ENCODE measurements at regions not wholly inside any gene's neighbourhood (a gene's known extent, or its start where the extent isn't known, plus 50 kb on each side); places are given as distances from the start of the nearest gene placed in this dataset.

- no peak for DNase-seq (ENCODE audit: low read depth)
These were observed 823.2 kb downstream of the TLE1 start for GRCh38 chr9:80866121-80866520.

- no peak for DNase-seq (ENCODE audit: low read depth)
These were observed 846.3 kb downstream of the TLE1 start for GRCh38 chr9:80843028-80843427.

GRCh38 chr9:80842389-80842788 is 847.0 kb downstream of the TLE1 start:
- no peak for DNase-seq (ENCODE audit: low read depth)

DNA sequence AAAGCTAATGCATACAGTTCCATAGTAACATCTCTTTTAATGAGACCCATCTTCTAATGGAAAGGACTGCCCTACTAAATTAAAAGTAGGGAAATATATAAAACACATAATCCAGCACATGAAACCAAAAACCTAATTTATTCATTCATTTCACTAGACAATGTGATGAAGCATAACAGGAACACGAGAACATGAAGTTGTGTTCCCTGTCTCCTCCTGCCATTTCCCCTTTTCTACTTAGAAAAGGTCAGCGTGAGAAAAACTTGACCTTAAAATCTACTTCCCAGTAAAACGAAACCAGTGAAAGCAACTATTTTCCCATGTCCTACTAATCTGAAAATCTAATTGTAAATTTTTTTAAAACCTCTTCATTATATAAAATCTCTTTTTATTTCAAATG is 847.5 kb downstream of the TLE1 start:
- no peak for DNase-seq (ENCODE audit: low read depth)

DNA sequence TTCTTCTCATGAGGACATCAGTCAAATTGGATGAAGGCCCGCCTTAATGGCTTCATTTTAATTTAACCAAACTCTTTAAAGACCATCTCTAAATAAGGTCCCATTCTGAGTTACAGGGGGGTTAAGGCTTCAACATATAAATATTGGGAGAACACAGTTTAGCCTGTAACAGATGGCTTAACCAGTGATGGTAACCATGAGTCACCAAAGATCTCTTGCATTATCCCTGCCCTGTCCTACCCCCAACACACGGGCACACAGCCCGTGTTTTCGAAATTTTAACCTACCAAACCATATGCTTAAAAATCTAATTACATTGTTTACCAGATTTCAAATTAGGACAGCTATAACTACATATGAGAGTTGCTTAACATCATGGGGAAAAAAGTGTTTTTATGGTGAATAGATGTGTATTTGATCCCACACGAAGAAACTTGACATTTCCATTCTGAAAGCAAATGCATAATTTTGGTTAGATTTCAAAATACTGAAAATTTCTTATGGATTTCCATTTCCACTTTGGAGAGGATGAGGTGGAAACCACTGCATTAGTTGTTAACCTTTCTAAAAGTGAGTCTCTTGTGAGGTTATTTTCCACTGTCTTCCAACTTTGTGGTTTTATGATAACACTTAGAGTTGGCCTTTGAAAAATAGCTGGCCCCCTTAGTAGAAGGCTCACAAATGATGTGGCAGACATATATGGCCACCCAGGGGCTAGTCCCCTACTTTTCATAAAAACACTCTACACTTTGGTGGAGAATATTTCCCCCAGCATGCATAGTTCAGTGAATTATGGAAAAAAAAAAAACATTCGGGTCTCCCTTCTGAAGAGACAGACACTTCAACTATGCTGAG is 849.3 kb downstream of the TLE1 start:
- peak; percentile 52 for DNase-seq (ENCODE audit: low read depth)

- no peak for DNase-seq (ENCODE audit: low read depth)
These were observed 853.3 kb downstream of the TLE1 start for GRCh38 chr9:80836013-80836412.

- DNase-seq (ENCODE audit: low read depth): no peak
These were observed 857.6 kb downstream of the TLE1 start for GRCh38 chr9:80831751-80832150.

GRCh38 chr9:80811656-80812055 is 877.7 kb downstream of the TLE1 start:
- DNase-seq (ENCODE audit: low read depth): no peak

DNA sequence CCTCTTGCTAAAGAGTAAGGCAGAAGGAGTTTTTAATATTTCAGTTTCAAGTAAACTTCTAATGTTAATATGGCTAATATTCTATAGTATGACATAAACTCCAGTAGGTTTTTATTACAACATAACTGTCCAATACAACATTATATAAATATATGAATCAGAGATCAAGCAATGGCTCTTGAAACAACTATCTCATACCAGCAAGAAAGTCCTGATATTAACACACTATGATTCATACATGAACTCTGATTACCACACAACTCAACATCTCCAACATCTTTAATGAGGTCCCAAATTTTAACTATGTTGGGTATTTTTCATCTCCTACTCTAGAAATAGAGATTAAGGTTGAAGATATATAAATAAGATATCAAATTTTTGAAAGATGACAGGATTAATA is 878.3 kb downstream of the TLE1 start:
- DNase-seq (ENCODE audit: low read depth): peak; percentile 31

DNA sequence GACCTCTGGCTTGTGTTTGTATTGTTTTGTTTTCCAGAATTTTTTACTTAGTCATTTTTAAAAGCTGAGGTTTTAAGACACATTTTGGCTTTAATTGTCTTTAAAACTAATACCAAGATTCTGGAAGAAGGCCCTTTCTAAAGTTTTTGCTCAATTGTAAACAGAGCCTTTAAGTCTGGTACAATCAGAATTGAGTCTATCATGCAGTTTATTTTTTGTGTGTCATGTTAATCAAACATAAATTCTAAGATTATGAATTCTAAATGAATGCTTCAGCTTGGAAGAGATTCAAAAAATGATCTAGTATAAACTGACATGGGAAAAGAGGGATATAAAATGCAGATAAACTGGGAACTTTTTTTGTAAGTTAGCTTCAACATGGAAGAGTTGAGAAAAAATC is 882.7 kb downstream of the TLE1 start:
- no peak for DNase-seq (ENCODE audit: low read depth)

DNA sequence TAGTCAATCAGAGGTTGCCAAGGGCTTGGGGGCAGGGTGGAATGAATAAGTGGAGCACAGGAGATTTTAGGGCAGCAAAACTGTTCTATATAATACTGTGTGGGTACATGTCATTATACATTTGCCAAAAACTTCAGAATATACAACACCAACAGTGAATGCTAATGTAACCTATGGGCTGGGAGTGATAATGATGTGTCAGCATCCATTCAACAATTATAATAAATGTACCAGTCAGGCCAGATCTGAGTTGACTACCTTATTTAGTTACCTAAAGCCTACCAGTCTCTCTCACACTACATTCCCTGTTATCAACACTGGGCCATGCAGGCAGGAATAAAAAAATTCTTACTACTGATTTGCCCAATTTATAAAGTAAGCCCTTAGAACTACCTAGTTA is 884.5 kb downstream of the TLE1 start:
- no peak for DNase-seq (ENCODE audit: low read depth)

GRCh38 chr9:80797831-80798688 is 891.3 kb downstream of the TLE1 start:
- DNase-seq (ENCODE audit: low read depth): peak; percentile 92

DNA sequence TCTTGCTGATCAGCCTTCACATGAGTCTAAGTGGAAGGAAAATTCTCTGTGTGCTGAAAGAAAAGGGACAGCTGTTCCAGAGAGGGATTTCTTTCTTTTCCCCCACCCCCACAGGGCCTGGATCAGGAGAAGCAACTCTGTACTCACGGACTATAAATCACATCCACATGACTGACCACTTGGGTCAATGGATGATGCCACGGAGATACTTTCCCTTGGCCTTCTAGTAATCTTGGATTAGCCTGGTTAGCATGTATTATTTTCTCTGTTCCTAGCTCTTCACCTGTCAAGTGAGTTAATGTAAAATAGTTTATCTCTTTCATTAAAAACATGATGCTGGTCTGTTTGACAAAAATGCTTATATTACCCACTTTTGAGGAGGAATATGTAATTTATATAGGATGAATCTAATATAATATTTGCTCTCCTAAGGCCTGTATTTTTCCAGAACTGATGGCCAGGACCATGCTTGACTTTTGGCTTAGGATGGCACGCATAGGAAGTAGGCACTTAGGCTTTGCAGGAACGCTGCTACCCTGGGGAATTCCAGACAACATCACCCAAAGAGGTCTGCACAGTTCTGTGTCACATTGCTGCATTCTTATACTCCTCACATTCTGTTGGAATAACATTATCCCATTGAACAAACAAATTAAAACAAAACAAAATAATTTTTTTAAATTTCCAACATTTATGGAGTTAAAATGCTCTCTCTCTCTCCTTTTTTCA is 892.1 kb downstream of the TLE1 start:
- peak; percentile 90 for DNase-seq (ENCODE audit: low read depth)

GRCh38 chr9:80796632-80797031 is 892.7 kb downstream of the TLE1 start:
- no peak for DNase-seq (ENCODE audit: low read depth)

DNA sequence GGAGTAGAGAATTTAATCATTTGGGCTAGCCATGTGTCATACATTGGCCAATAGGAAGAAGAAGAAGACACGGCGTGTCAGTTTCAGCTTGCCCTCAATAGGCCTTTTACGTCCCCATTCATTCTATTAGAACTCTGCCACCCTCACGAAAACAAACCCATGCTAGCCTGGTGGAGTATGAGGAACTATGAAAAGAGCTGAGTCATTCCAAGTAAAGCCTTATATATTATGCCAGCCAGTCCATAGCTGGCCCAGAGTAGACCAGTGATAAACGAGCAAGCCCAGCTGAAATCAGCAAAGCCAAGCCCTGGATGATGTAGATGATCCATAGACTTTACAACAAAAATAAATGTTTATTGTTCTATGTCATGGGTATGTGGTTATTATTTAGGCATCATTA is 895.1 kb downstream of the TLE1 start:
- DNase-seq (ENCODE audit: low read depth): no peak

DNA sequence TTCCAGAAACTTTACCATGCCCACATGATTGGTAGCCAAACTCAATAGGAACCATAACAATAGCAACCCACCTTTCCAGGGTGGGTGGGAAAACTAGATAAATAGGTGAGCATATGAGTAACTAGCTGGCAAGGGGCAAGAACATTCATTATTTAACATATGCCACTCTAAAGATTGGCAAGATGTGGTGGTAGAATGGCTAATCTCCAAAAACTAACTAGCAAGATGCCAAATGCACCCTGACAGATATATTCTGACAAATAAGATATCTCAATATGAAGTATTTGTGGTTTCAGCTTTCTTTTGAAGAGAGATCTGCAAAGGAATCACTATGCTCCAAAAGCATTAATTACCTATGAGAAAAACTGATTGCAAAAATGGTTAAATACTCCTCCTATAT is 895.6 kb downstream of the TLE1 start:
- no peak for DNase-seq (ENCODE audit: low read depth)

- DNase-seq (ENCODE audit: low read depth): no peak
These were observed 896.6 kb downstream of the TLE1 start for GRCh38 chr9:80792726-80793125.

DNA sequence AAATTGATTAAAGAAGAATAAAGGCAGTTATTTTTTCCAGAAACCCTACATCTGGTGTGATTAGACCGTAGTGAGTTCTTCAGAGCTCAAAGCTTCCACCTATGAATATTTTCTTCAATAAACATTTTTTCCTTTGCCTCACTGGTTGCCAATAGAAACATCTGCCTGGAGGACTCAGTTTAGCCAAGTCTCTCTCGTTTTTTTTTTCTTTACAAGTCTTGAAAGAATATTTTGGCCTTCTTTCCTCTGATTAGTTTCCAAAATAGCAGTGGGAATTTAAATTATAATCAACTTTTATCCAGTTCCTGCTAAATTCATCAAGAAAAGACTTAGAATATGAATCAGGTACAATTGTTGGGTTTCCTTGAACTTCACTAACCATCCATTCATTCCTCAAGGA is 897.5 kb downstream of the TLE1 start:
- no peak for DNase-seq (ENCODE audit: low read depth)

DNA sequence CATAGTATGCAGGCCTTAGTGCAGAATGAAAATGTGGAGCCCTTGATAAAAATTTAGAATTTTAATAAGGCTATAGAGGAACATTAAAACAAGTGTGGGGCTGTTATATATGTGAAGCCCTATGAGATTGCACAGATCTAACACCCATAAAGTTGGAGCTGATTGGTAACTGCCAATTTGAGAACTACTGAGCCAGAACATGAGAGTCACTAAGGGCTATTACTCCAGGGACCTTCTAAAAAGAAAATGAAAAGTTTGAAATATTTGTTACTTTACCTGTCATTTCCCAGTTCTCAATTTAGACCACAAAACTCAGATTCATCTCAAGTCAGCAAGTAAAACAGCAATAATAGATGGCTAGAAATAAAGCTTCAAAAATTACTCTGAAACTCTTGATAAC is 898.6 kb downstream of the TLE1 start:
- no peak for DNase-seq (ENCODE audit: low read depth)

- no peak for DNase-seq (ENCODE audit: low read depth)
These were observed 899.5 kb downstream of the TLE1 start for GRCh38 chr9:80789831-80790230.

- DNase-seq (ENCODE audit: low read depth): no peak
These were observed 901.7 kb downstream of the TLE1 start for GRCh38 chr9:80787636-80788035.

DNA sequence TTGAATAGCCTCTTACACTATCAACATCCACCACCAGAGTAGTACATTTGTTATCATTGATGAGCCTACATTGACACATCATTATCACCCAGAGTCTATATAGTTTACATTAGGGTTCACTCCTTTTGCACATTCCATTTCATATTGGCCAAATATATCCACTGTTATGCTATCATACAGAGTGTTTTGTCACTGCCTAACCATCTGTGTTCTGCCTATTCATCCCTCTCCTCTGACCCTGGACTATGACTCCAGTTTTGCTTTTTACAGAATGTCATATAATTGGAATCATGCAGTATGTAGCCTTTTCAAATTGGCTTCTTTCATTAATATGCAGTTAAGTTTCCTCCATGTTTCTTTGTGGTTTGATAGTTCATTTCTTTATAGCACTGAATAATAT is 904.7 kb downstream of the TLE1 start:
- DNase-seq (ENCODE audit: low read depth): peak; percentile 8
